ENCODE measurements at regions not wholly inside any gene's neighbourhood (a gene's known extent, or its start where the extent isn't known, plus 50 kb on each side); places are given as distances from the start of the nearest gene placed in this dataset.

DNA sequence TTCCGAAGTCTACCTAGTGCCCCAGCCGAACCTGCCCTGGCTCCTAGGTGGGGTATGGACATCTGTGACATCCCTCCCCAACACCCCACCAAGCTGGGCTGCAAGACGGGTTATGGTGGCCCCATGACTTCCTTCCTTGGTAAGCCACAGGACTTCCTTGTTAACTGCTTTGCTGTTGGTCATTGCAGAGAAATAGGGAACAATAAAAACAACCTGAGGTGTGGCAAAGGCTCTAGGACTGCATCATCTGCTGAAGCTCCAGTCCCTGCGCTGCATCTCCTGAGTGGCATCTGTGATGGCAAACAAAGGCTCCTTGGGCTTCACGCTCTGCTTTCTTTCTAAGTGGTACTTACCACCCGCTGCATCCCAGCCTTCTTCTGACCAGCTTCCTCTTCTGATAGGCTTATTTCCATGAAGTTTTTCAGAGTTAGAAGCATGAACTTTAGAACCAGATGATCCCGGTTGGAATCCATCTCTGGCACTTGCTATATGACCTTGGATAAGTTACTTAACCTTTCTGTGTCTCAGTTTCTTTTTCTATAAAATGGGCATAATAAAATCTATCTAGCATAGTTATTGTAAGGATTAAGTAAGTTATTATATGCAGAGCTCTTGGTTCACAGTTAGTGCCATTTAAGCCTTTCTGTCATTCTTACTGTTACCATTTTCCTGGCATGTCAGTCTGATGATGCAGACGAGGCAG lies 216.8 kb downstream of the RPS24 start:
- DNase-seq = peak; percentile 73

DNA sequence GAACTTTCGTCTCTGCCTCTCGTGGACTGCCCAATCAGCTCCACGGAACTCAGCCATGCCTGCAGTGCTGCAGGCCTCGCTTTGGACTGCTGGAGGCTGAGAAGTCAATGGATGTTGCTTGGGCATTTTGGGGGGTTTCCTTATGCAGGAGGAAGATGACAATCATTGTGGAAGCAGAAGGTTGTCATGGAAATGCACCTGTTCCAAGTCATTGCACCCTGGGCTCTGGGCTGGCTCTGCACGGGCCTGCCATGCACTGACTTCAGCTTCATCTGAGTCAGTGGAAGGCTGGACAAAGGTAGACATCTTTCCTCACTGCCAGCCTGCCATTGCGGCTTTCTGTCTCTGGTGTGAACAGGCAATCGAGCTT lies 217.3 kb downstream of the RPS24 start:
- no peak for DNase-seq

DNA sequence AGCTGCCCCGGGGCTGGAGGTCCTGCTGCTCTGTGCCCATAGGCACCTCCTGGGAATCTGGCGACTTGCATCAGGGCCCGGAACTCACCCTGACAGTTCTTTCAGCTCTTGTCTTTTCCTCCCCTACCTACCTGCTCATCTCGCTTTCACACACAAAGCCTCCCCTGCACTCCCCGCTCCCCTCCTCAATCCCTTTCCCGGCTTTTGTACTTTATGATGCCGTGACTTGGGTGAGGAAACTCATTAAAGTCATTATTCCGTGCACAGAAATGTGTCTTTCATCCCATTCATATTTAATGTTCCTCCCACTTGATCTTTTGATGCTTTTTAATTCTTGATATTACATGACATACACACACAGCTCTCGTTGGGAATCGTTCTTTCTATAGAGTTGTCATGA lies 218.6 kb downstream of the RPS24 start:
- no peak for DNase-seq

DNA sequence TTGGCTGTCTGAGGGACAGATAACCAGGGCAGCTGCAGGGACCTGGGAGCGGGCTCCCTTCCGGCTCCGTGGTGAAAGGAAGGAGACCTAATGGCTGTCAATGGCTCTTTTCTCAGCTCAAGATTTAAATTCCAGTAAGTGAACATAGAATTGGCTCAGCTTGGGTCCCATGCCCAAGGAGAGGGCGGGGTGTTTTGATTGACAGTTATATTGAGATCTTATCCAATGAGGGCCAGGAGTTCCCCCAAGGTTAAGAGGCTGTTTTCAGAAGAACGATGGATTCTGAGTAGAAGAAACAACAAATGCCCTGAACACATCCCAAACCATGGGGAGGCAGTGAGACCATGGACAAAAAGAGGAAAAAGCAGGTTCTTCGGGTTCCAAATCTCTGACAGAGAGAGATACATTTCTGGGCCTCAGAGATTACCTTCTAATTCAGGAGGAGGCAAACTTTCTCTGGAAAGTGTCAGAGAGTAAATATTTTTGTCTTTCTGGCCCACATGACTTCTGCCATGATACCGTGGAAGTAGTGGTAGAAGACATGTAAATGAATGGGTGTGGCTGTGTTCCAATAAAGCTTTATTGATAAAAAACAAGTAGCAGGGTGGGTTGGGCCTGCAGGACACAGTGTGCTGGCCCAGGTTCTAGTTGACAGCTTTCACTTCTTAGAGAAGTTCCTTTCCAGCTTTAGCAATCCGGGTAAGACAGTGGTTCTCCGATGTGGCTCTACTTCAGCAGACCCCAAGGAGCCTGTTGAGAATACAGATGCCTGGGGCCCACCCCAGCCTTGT lies 219.6 kb downstream of the RPS24 start:
- DNase-seq = no peak

DNA sequence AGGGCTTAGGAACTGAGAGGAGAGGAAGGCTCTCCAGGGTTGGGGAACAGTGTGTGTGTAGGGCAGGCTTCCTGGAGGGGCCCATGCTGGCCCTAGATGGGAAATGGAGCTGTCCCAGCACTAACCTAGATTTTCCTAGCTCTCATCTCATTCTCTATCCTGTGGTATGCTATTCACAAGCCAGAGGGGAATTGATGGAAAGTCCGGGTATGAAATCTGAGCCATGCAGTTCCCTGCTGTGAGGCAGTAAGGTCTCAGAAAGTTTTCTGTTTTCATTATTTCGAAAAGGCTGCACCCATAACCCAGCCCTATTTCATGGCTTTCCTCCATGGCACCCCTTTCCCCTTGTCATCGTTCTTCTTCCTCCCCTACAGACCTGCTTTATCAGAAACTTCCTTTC lies 220.3 kb downstream of the RPS24 start:
- DNase-seq = no peak

- DNase-seq = no peak
Measured at GRCh38 chr10:78255214-78255613, 221.6 kb downstream of the RPS24 start.

- peak; percentile 76 for DNase-seq
Measured at GRCh38 chr10:78255796-78256638, 222.4 kb downstream of the RPS24 start.

DNA sequence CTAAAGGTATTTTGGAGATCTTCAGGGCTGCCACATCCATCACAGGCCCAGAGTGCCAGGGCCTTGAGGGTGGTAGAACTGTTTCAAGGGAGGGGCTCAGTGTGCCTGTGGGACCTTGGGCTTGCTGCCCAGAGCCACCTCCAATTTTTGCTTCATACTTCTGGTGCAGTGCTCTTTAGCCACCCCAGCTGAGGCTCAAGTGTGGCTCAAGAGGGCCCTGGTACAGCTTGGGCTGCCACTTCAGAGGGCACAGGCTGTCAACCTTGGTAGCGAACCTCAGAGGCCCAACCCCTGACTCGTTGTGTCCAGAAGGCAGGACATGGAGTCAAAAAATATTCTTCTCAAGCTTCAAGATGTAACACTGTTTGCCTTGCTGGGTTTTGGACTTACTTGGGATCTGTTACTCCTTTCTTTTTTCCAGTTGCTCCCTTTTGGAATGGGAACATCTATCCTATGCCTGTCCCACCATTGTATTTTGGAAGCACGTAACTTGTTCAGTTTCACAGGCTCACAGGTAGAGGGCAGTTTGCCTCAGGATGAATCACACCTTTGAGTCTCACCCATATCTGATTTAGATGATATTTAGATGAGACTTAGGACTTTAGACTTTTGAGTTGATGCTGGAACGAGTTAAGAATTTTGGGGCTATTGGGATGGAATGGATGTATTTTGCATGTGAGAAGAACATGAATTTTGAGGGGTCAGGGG lies 224.8 kb downstream of the RPS24 start:
- DNase-seq = no peak

DNA sequence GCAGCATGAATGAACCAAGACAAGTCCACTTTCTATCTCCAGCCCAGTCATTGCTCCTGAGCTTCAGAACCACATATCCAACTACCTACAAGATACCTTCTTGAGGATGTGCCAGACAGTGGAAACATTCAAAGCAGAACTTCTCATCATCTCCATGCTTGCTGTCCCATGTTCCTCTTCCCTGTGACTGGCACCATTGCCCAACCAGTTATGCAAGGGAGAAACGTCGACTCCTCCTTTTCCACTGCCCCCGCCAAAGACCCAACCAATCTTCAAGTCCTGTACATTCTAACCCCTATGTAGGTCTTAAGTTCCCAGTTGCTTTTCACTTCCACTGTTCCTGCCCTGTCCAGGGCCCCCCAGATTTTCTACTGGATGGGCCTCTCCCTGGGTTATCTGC lies 225.7 kb downstream of the RPS24 start:
- DNase-seq = peak; percentile 16

DNA sequence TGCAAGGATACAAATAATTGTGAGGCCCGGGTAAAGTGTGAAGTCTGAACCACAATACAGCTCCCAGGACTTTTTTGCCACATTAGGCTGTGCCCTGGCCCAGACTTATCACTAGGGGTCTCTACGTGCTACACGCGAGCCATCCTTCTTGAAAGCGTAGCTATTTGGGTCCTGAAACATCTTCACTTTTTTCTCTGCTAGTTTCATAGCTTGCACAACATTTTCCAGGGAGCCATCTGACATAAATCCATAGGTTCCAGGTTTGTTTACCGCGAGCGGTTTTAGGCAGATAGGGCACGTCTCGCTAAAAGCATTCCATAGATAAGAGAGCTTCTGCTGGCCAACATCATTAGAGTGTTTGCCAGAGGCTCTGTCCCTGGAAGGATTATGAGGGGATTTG lies 226.5 kb downstream of the RPS24 start:
- no peak for DNase-seq

- no peak for DNase-seq
Measured at GRCh38 chr10:78260680-78261079, 227.0 kb downstream of the RPS24 start.

DNA sequence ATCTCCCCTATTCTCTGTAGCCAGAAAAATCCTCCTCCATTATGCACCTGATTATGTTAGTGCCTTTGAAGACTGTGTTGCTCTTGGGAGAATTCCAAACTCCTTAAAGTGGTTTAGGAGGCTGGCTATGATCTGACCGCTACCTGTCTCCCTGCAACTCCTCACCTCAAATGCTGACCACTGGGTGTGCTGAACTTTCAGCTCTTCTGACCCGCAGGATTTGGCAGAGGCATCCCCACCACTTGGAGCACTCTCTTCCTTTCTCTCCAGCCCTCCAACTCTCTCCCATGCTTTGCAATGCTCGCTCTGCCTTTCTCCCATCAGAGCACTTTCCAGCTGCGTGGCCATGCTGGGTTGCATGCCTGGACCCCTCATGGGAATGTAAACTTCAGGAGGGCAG lies 227.6 kb downstream of the RPS24 start:
- DNase-seq = no peak

DNA sequence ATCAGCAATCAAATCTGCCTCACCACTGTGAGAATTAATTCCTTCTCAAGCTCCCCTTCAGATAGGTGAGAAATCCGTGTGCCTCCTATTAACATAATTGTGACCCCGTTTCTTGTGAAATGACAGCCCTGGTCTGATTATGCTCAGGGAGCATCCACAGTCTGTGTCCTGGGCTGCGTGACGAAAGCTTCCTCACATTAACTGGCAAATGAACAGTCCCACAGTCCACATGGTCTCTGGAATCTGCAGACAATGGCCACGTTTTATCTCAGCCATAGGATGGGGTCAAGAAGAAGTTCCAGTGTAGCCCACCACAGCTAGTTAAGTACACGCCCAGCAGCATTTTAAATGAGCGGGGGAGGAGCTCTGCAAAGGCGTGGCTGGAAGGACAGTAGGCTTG lies 229.2 kb downstream of the RPS24 start:
- DNase-seq = no peak

DNA sequence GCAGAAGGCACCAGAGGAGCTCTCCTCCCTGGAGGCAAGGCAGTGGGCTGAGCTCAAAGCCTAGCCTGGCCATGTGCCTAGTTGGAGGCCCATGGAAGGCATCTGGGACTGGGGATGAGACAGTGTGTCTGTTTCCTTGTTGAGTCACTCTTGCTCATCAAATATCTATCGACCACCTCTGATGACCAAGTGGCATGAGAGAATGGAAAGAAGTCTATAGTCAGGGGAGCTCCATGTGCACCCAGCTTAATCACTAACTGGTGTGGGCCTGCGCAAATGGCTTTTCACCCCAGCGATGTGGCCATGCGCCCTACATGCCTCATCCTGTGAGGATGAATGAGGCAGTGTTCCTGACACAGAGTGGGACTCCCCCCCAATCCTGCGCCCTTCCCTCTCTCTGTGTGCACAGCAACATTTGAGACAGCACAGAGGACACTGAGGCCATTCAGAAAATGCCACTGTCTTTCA lies 229.9 kb downstream of the RPS24 start:
- DNase-seq = no peak

GRCh38 chr10:78264361-78264760 lies 230.7 kb downstream of the RPS24 start:
- no peak for DNase-seq

DNA sequence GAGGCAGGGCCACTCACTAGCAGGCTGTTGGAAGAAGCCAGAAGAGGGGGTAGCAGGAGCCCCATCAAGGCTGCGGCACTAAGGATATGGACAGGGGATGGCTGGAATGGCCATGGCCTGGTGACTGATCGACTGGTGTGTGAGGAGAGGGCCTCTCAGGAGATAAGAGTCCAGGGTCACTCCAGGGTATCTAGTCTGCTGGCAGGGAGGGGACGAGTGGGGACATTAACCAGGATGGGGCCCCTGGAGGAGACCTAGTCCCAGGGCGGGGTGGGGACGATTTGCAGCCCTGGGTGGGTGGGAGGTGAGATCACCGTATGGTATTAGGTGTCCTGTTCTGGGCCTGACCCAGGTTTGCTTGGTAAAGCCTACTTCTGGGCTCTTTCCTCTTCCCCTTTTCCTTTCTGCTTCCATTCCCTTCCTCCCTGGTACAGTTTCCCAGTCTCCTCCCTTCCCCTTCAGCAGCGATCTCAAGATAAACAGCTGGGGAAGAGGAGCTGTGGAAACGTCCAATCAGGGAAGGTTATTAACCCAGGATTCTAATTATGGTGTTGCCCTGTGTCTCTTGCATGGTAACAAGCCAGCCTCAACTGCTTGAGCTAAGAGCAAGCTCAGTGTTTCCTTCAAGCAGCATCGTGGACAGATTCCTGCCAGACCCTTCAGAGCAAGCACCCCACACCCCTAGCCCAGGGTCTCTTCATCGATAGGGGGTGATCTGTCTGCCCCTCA lies 233.2 kb downstream of the RPS24 start:
- DNase-seq = no peak

GRCh38 chr10:78267598-78267997 lies 233.9 kb downstream of the RPS24 start:
- DNase-seq = no peak

DNA sequence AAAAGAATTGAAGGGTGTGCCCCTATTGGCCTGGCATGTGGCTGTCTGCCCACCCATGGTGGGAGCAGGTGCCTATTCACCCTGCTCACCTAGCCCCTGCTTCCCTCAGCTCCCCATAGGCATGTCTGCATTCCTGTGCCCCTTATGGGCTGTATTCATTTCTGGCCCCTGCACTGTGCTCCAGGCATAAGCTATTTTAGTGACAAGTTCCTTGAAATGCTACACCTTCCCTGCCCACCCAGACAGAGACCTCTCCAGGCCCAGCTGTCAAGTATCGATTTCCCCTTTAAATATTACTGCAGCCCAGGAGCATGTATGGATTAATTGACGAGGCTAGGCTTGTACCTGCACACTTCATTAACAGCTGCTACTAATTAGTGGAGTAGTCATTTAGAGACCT lies 235.4 kb downstream of the RPS24 start:
- no peak for DNase-seq

DNA sequence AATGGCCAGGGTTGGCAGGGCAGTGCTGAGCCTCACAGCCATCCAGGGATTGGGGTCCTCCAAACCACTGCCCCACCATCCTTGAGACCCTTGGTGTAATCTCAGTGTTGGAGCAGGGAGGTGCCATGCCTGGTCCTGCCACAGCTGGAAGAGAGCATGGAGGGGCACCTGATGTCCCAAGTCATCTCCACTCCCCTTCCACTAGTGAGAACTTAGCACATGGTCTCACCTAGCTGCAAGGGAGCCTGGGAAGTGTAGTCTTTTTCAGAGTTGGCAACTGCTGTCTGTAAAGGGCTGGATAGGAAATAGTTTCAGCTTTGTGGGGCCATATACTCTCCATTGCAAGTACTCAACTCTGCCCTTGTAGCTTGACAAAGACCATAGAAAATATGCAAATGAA lies 238.7 kb downstream of the RPS24 start:
- no peak for DNase-seq

GRCh38 chr10:78274491-78274890 lies 240.8 kb downstream of the RPS24 start:
- DNase-seq = no peak

DNA sequence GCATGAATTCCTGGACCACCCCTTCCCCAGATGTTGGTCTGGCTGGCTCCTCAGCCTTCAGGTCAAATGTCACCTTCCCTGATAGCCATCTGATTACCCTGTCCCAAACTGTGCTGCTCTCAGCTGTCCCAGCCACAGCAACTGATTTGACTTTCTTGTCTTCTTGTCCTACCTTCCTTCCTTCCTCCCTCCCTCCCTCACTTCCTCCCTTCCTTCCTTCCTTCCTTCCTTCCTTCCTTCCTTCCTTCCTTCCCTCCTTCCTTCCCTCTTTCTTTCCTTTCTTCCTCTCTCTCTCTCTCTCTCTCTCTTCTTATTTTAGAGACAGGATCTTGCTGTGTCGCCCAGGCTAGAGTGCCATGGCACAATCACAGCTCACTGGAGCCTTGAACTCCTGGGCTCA lies 242.5 kb downstream of the RPS24 start:
- DNase-seq = no peak

Data from hematopoietic multipotent progenitor cell treated with erythropoietin and hydrocortisone succinate and interleukin-3 and kit ligand, for 6 days (in vitro differentiated cells).